ENCODE measurements at regions not wholly inside any gene's neighbourhood (a gene's known extent, or its start where the extent isn't known, plus 50 kb on each side); places are given as distances from the start of the nearest gene placed in this dataset.

- intact Hi-C loops (cut with micrococcal nuclease) (no loop called here), dilution Hi-C loops (cut with HindIII; ENCODE audit: low sequenced_read_pairs, unreplicated experiment) (no loop called here), in situ Hi-C loops (cut with MboI; ENCODE audit: low sequenced_read_pairs) (no loop called here)
- TF ChIP-seq CEBPB (IDR thresholded peaks at IDR 0.05; ENCODE audit: low read depth, low read length) (no peak), USF2 (IDR thresholded peaks at IDR 0.05; ENCODE audit: low read depth, low read length) (no peak), RAD21 (IDR thresholded peaks at IDR 0.05; ENCODE audit: low read length) (no peak), CTCF (conservative IDR thresholded peaks at IDR 0.05; ENCODE audit: low read depth, low read length) (no peak), RFX5 (IDR thresholded peaks at IDR 0.05; ENCODE audit: low read depth, low read length) (no peak), NFE2L2 (IDR thresholded peaks at IDR 0.05; ENCODE audit: low read depth, low read length) (no peak), SMC3 (IDR thresholded peaks at IDR 0.05; ENCODE audit: low read depth, low read length) (no peak), POLR2A (IDR thresholded peaks at IDR 0.05; ENCODE audit: low read depth, low read length) (no peak), ELK1 (IDR thresholded peaks at IDR 0.05; ENCODE audit: borderline replicate concordance, low read depth, low read length) (no peak), FOS (IDR thresholded peaks at IDR 0.05; ENCODE audit: low read depth, low read length) (no peak), MAFK (IDR thresholded peaks at IDR 0.05; ENCODE audit: low read depth, low read length) (no peak), MAZ (IDR thresholded peaks at IDR 0.05; ENCODE audit: borderline replicate concordance, low read depth, low read length) (no peak), RCOR1 (IDR thresholded peaks at IDR 0.05; ENCODE audit: insufficient replicate concordance, low read length) (no peak), CHD1 (IDR thresholded peaks at IDR 0.05; ENCODE audit: low read depth, low read length) (no peak), MXI1 (IDR thresholded peaks at IDR 0.05; ENCODE audit: borderline replicate concordance, low read depth, low read length) (no peak)
- Histone ChIP-seq H3K23ac (ENCODE audit: low read depth, low read length) (no peak overlapping the region), H3K36me3 (ENCODE audit: control insufficient read depth, insufficient read depth, low read length) (no peaks in the 10 kb centered on the region), H3K9ac (ENCODE audit: low read depth, low read length) (no peak overlapping the region), H2BK15ac (ENCODE audit: low read depth, low read length) (no peak overlapping the region), H3K27ac (ENCODE audit: insufficient read depth, low read length) (no peak overlapping the region), H4K5ac (ENCODE audit: low read depth, low read length) (no peak overlapping the region), H2AK5ac (ENCODE audit: low read depth, low read length) (no peak overlapping the region), H4K20me1 (ENCODE audit: insufficient read depth, low read length) (no peaks in the 10 kb centered on the region), H2BK5ac (ENCODE audit: low read depth, low read length, poor library complexity, severe bottlenecking) (no peak overlapping the region), H3K9me1 (ENCODE audit: insufficient read depth, low read length) (no peaks in the 10 kb centered on the region), H3K79me1 (ENCODE audit: low read depth in 1 of 2, low read length in 2 of 2) (no peaks in the 10 kb centered on the region), H2BK20ac (ENCODE audit: low read depth, low read length) (no peak overlapping the region), H3K18ac (ENCODE audit: low read depth, low read length) (no peak overlapping the region), H2AK9ac (replicated peaks; ENCODE audit: low read depth, low read length, poor library complexity) (no peak overlapping the region), H3K56ac (ENCODE audit: extremely low read depth, insufficient read depth, low read length) (no peak overlapping the region), H3K4ac (ENCODE audit: low read depth, low read length) (no peak overlapping the region), H4K8ac (ENCODE audit: low read depth in 2 of 2, low read length in 2 of 2) (no peak overlapping the region), H3K27me3 (ENCODE audit: control insufficient read depth, insufficient read depth, low read length) (no peaks in the 10 kb centered on the region), H3K4me1 (ENCODE audit: control insufficient read depth, insufficient read depth, low read length) (no peaks in the 10 kb centered on the region), H4K91ac (ENCODE audit: insufficient read depth, low read depth, low read length) (no peak overlapping the region), H2BK120ac (ENCODE audit: low read depth, low read length) (no peak overlapping the region), H2AFZ (replicated peaks; ENCODE audit: low read length, poor library complexity) (no peak overlapping the region), H3K4me3 (ENCODE audit: insufficient read depth, low read depth, low read length) (no peak overlapping the region), H3K4me2 (ENCODE audit: low read depth, low read length) (no peak overlapping the region), H3K14ac (replicated peaks; ENCODE audit: low read depth, low read length) (no peak overlapping the region), H3K9me3 (ENCODE audit: control insufficient read depth, insufficient read depth, low read length) (peaks cover 22% of the 10 kb centered on the region)
- ATAC-seq (ENCODE audit: low read depth) (no peak), DNase-seq (no peak)
- ChIA-PET POLR2A (ENCODE audit: unreplicated experiment) (no interaction called here), CTCF (no interaction called here)
- 27% methylated on average over 4 of the region's 16 CpGs; no CpG with 5 or more reads in 1 of the 2 experiments for WGBS, 2 experiments (ENCODE audit: extremely low coverage in 2 of 2, insufficient read length in 1 of 2)
- no TSS peak for BruUV-seq (replicated peaks)
These were observed 94.0 kb upstream of the ZNF536 start for GRCh38 chr19:30277941-30278881.

Data from IMR-90 (cell line).